GM12878 (cell line): ENCODE measurements at regions not wholly inside any gene's neighbourhood (a gene's known extent, or its start where the extent isn't known, plus 50 kb on each side); places are given as distances from the start of the nearest gene placed in this dataset.

Source experiments
- ATAC-seq: fragments of 200-7000 bp; cut with Tn5 transposase; 3 replicates; pipeline ENCODE4 v1.9.1; 2020; ENCODE audit warnings: mild to moderate bottlenecking, moderate library complexity
- BruUV-seq: library from RNA; stranded (reverse); fragments of 400-500 nt; replicated peaks from 2 replicates; lab custom pipeline; 2021; lab: Mats Ljungman, UMichigan
- CTCF ChIA-PET: fragments of 300-600 bp; sonication (Branson Sonifier 250); formaldehyde crosslinking; extraction: SDS; loops from one replicate; lab custom pipeline; 2021; ENCODE audit warnings: inconsistent platforms; lab: Yijun Ruan, JAX
- POLR2A ChIA-PET: fragments of 350-600 bp; formaldehyde crosslinking; extraction: SDS; loops from one replicate; lab custom pipeline; 2021; ENCODE audit warnings: inconsistent platforms; lab: Charles Lee
- RAD21 ChIA-PET: fragments of 300-600 bp; sonication (Branson Sonifier 250); formaldehyde crosslinking; loops from one replicate; lab custom pipeline; 2023; ENCODE audit warnings: antibody characterized with exemption; ENCODE audit not compliant: unreplicated experiment; lab: Charles Lee
- SMC1A ChIA-PET: fragments of 300-600 bp; sonication (Branson Sonifier 250); formaldehyde crosslinking; loops from one replicate; lab custom pipeline; 2023; ENCODE audit not compliant: unreplicated experiment, uncharacterized antibody; lab: Charles Lee
- DNase-seq: peaks from one replicate; pipeline ENCODE4 v3.0.0-alpha.2; 2011; ENCODE audit warnings: low read depth, low spot score
- FAIRE-seq: peaks from 3 replicates; lab custom pipeline; 2011; peaks lifted over from hg19 to GRCh38; lab: Jason Lieb, UNC
- H2AFZ ChIP-seq: 2 replicates; pipeline ENCODE4 v1.6.0; 2011; ENCODE audit warnings: low read depth, low read length, control low read depth; ENCODE audit not compliant: control insufficient read depth
- H3K27ac ChIP-seq: 2 replicates; pipeline ENCODE4 v1.5.1; 2011; ENCODE audit warnings: control low read depth; ENCODE audit not compliant: control insufficient read depth, insufficient read depth
- H3K27me3 ChIP-seq, 2 experiments: replicated peaks in 1 of 2; 2 replicates each; pipeline versions ENCODE4 v1.6.0 to v1.6.1; 2011; ENCODE audit warnings: low read length in 1 of 2; ENCODE audit not compliant: control insufficient read depth in 2 of 2, insufficient read depth in 2 of 2
- H3K36me3 ChIP-seq, 2 experiments: 2 replicates each; pipeline ENCODE4 v1.5.1; 2011; ENCODE audit warnings: low read length in 1 of 2; ENCODE audit not compliant: control insufficient read depth in 2 of 2, insufficient read depth in 2 of 2
- H3K4me1 ChIP-seq: 2 replicates; pipeline ENCODE4 v1.6.1; 2011; ENCODE audit warnings: mild to moderate bottlenecking, low read length, moderate library complexity, mixed read lengths; ENCODE audit not compliant: control insufficient read depth, insufficient read depth
- H3K4me2 ChIP-seq: 2 replicates; pipeline ENCODE4 v1.6.0; 2011; ENCODE audit warnings: control low read depth; ENCODE audit not compliant: control insufficient read depth, insufficient read depth
- H3K4me3 ChIP-seq: fragments of 200-600 bp; sonication (generic); 2 replicates; pipeline ENCODE4 v1.5.1; 2016
- H3K79me2 ChIP-seq: 2 replicates; pipeline ENCODE4 v1.6.0; 2011; ENCODE audit warnings: low read length; ENCODE audit not compliant: control insufficient read depth, insufficient read depth
- H3K9ac ChIP-seq: 2 replicates; pipeline ENCODE4 v1.8.0; 2011; ENCODE audit warnings: low read length, control low read depth, mixed read lengths; ENCODE audit not compliant: control insufficient read depth, insufficient read depth
- H3K9me3 ChIP-seq: replicated peaks from 3 replicates; pipeline ENCODE4 v1.5.1; 2011; ENCODE audit warnings: mild to moderate bottlenecking, low read length; ENCODE audit not compliant: control insufficient read depth, insufficient read depth
- H4K20me1 ChIP-seq: 2 replicates; pipeline ENCODE4 v1.6.0; 2011; ENCODE audit not compliant: control insufficient read depth, insufficient read depth
- BCL3 ChIP-seq: IDR thresholded peaks from 2 replicates; pipeline ENCODE4 v1.6.1; 2011; ENCODE audit warnings: borderline replicate concordance, low read depth, mild to moderate bottlenecking, moderate library complexity, low read length; ENCODE audit not compliant: insufficient read depth, poor library complexity, severe bottlenecking
- EP300 ChIP-seq, 2 experiments: fragments of 150-350 bp in 1 of 2; IDR thresholded peaks; 2 replicates each; pipeline ENCODE4 v1.6.1; 2011 to 2012; ENCODE audit warnings: low read depth in 2 of 2, low read length in 2 of 2, borderline replicate concordance in 1 of 2, improper control_type of control experiment in 1 of 2, inconsistent platforms in 1 of 2; ENCODE audit not compliant: control insufficient read depth in 1 of 2
- HDAC6 ChIP-seq: fragments of 200-600 bp; sonication (generic); IDR thresholded peaks from one replicate; pipeline ENCODE4 v1.8.0; 2017; ENCODE audit warnings: antibody characterized with exemption; ENCODE audit not compliant: unreplicated experiment
- POLR2A ChIP-seq: IDR thresholded peaks from 2 replicates; pipeline ENCODE4 v1.6.1; 2011; ENCODE audit warnings: low read depth, mild to moderate bottlenecking, low read length
- STAT1 ChIP-seq: fragments of 450-650 bp; conservative IDR thresholded peaks from 2 replicates; pipeline ENCODE4 v1.6.1; 2014; ENCODE audit warnings: antibody characterized with exemption, mild to moderate bottlenecking
- WGBS: methylation state at CpG from one replicate; pipeline ENCODE4 v1.1.6; 2016; ENCODE audit warnings: low lambda C conversion rate; ENCODE audit not compliant: insufficient replicate concordance, insufficient coverage; ENCODE audit errors: missing lambda C conversion rate; 5-methylcytosine and 5-hydroxymethylcytosine counted together
- in situ Hi-C: fragments of 300-500 bp; cut with MboI; formaldehyde crosslinking; loops from 9 replicates; pipeline ENCODE4 v1.14.3; 2018; ENCODE audit warnings: mixed read lengths
- intact Hi-C: fragments of 100-400 bp; cut with micrococcal nuclease; formaldehyde crosslinking; loops from one replicate; pipeline ENCODE4 v1.14.2; 2022; ENCODE audit not compliant: unreplicated experiment

GRCh38 chr5:17378346-17378997 lies 119.6 kb upstream of the TAF11L2 start:
- Histone ChIP-seq H4K20me1 (no peaks in the 10 kb centered on the region), H3K27me3 (no peaks in the 10 kb centered on the region), H3K4me1 (no peaks in the 10 kb centered on the region), H3K79me2 (no peaks in the 10 kb centered on the region), H3K36me3 (no peaks in the 10 kb centered on the region), H3K4me2 (no peak overlapping the region), H3K9me3 (no peaks in the 10 kb centered on the region), H3K9ac (no peak overlapping the region), H2AFZ (no peak overlapping the region), H3K4me3 (no peak overlapping the region), H3K27ac (no peak overlapping the region)
- SMC1A ChIA-PET, result interaction anchor here (0.9 to 1.1 kb wide), 2 partner anchors 18 to 164 kb away, joined by 3 read pairs; no protein-coding TSS in a partner anchor
- no peak for TF ChIP-seq EP300 (IDR thresholded peaks at IDR 0.05; ENCODE audit: borderline replicate concordance in 1 of 2, control insufficient read depth in 1 of 2, low read depth in 2 of 2, low read length in 2 of 2)
- in situ Hi-C loops, result no loop called here
- no TSS peak for BruUV-seq
- CTCF ChIA-PET, result no interaction called here
- POLR2A ChIA-PET, result no interaction called here
- DNase-seq, result no peak
- intact Hi-C loops, result no loop called here
- 43% methylated on average over 6 of the region's 6 CpGs for WGBS
- FAIRE-seq, result no peak
- RAD21 ChIA-PET, result no interaction called here
- ATAC-seq, result no peak

GRCh38 chr5:17379100-17379951 lies 118.7 kb upstream of the TAF11L2 start:
- Histone ChIP-seq H3K27me3 (no peaks in the 10 kb centered on the region), H3K36me3 (no peaks in the 10 kb centered on the region), H3K27ac (no peak overlapping the region), H3K4me1 (no peaks in the 10 kb centered on the region), H2AFZ (no peak overlapping the region), H3K9ac (no peak overlapping the region), H3K4me3 (no peak overlapping the region), H3K79me2 (no peaks in the 10 kb centered on the region), H3K4me2 (no peak overlapping the region), H3K9me3 (no peaks in the 10 kb centered on the region), H4K20me1 (no peaks in the 10 kb centered on the region)
- CTCF ChIA-PET, result interaction anchor here (0.5 to 0.6 kb wide), 2 partner anchors 20 to 191 kb away, joined by 3 read pairs; no protein-coding TSS in a partner anchor
- DNase-seq, result no peak
- POLR2A ChIA-PET, result no interaction called here
- ATAC-seq, result no peak
- no peak for FAIRE-seq
- BruUV-seq, result no TSS peak
- SMC1A ChIA-PET, result interaction anchor here (0.6 to 1.1 kb wide), 3 partner anchors 9 to 165 kb away, joined by 3 to 4 read pairs (median 3); no protein-coding TSS in a partner anchor
- WGBS, result 40% methylated on average over 7 of the region's 7 CpGs
- intact Hi-C loops, result no loop called here
- RAD21 ChIA-PET, result no interaction called here
- in situ Hi-C loops, result no loop called here
- TF ChIP-seq BCL3, result no peak
- TF ChIP-seq POLR2A, result no peak
- TF ChIP-seq HDAC6, result no peak
- TF ChIP-seq STAT1, result no peak
